ENCODE measurements at regions not wholly inside any gene's neighbourhood (a gene's known extent, or its start where the extent isn't known, plus 50 kb on each side); places are given as distances from the start of the nearest gene placed in this dataset.

DNA sequence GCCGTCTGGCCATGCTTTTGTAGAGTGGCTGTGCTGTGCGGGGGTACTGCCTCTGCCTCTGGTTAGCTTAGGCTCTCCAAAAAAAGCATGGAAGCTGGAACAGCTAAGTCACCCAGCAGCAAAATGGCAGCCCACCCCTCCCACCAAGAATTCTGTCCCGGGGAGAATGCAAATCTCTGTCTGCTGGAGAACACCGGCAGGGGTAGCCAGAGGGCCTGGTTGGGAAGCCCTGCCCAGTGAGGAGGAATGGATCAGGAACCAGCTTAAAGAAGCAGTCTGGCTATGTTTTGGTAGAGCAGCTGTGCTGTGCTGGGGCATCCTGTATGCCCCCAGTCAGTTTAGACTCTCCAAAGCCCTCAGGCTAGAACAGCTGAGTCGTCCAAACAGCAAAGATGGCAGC is 56.2 kb upstream of the PTPRG start:
- WGBS, 2 donors = 82 to 85% methylated on average over 5 of the region's 5 CpGs

DNA sequence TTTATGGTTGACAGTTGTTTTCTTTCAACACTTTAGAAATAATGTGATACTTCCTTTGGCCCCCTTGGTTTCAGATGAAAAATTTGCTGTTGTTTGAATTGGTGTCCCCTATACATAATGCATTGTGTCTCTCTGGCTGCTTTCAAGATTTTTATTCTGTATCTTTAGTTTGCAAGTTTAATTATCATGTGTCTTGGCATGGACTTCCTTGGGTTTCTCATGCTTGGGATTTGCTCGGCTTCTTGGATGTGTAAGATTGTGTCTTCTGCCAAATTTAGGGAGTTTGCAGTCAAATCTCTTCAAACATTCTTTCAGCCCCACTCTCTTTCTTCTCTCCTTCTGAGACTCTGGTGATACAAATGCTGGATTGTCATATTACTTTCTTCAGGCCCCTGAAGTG is 53.4 kb upstream of the PTPRG start:
- DNase-seq (peak in 2 of 3 donors; percentile 55 to 68), ATAC-seq (ENCODE audit: insufficient read depth, low FRiP score) (no peak)
- no peaks in the 10 kb centered on the region for H3K27me3 ChIP-seq (ENCODE audit: control insufficient read depth in 3 of 3, insufficient read depth in 3 of 3, low read length in 2 of 3)
- no peaks in the 10 kb centered on the region for H3K36me3 ChIP-seq (ENCODE audit: control insufficient read depth in 4 of 4, insufficient read depth in 4 of 4, low read length in 4 of 4)
- no peak overlapping the region for H3K27ac ChIP-seq (ENCODE audit: low read depth in 1 of 2, low read length in 1 of 2)
- H3K4me1 ChIP-seq (ENCODE audit: control insufficient read depth in 5 of 5, insufficient read depth in 5 of 5, low read length in 5 of 5) = no peaks in the 10 kb centered on the region
- WGBS, 2 donors = 85 to 90% methylated on average over 1 of the region's 1 CpG
- TF ChIP-seq, protein P1, sequence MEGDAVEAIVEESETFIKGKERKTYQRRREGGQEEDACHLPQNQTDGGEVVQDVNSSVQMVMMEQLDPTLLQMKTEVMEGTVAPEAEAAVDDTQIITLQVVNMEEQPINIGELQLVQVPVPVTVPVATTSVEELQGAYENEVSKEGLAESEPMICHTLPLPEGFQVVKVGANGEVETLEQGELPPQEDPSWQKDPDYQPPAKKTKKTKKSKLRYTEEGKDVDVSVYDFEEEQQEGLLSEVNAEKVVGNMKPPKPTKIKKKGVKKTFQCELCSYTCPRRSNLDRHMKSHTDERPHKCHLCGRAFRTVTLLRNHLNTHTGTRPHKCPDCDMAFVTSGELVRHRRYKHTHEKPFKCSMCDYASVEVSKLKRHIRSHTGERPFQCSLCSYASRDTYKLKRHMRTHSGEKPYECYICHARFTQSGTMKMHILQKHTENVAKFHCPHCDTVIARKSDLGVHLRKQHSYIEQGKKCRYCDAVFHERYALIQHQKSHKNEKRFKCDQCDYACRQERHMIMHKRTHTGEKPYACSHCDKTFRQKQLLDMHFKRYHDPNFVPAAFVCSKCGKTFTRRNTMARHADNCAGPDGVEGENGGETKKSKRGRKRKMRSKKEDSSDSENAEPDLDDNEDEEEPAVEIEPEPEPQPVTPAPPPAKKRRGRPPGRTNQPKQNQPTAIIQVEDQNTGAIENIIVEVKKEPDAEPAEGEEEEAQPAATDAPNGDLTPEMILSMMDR (IDR thresholded peaks at IDR 0.05; ENCODE audit: control extremely low read depth, extremely low read depth) = no peak
- H3K4me3 ChIP-seq = no peak overlapping the region
- no peak overlapping the region for H3K9ac ChIP-seq (ENCODE audit: insufficient read depth in 1 of 2, low read length in 2 of 2)
- no peaks in the 10 kb centered on the region for H3K9me3 ChIP-seq (ENCODE audit: control insufficient read depth in 4 of 4, insufficient read depth in 3 of 4, low read length in 3 of 4)

More for the DNA sequence above, 56.2 kb upstream of the PTPRG start:
- H3K9me3 ChIP-seq (ENCODE audit: control insufficient read depth in 4 of 4, insufficient read depth in 3 of 4, low read length in 3 of 4) = peaks cover 0 to 2% (median 0%) of the 10 kb centered on the region in 4 donors
- no peaks in the 10 kb centered on the region for H3K36me3 ChIP-seq (ENCODE audit: control insufficient read depth in 4 of 4, insufficient read depth in 4 of 4, low read length in 4 of 4)
- no peak overlapping the region for H3K4me3 ChIP-seq
- H3K4me1 ChIP-seq (ENCODE audit: control insufficient read depth in 5 of 5, insufficient read depth in 5 of 5, low read length in 5 of 5) = no peaks in the 10 kb centered on the region
- H3K9ac ChIP-seq (ENCODE audit: insufficient read depth in 1 of 2, low read length in 2 of 2) = no peak overlapping the region
- no peak for ATAC-seq (ENCODE audit: insufficient read depth, low FRiP score)
- H3K27me3 ChIP-seq (ENCODE audit: control insufficient read depth in 3 of 3, insufficient read depth in 3 of 3, low read length in 2 of 3) = no peaks in the 10 kb centered on the region
- no peak for DNase-seq
- TF ChIP-seq, protein P1 (IDR thresholded peaks at IDR 0.05; ENCODE audit: control extremely low read depth, extremely low read depth) = no peak
- no peak overlapping the region for H3K27ac ChIP-seq (ENCODE audit: low read depth in 1 of 2, low read length in 1 of 2)

Measured in lung (tissue), 11 donors.